ENCODE measurements at regions not wholly inside any gene's neighbourhood (a gene's known extent, or its start where the extent isn't known, plus 50 kb on each side); places are given as distances from the start of the nearest gene placed in this dataset.
"Not testable (repeated sequence)": the region's sequence is repeated elsewhere in the genome, so short reads cannot be mapped to it uniquely, and the experiment has no call there.

GRCh38 chr16:26700250-26700649, 366.5 kb upstream of the C16orf82 start:
- no peaks in the 10 kb centered on the region for H3K27me3 ChIP-seq (ENCODE audit: control insufficient read depth, insufficient read depth)
- WGBS, result 65% methylated on average over 1 of the region's 1 CpG
- H3K9me3 ChIP-seq (ENCODE audit: control insufficient read depth, low read length), result no peaks in the 10 kb centered on the region
- intact Hi-C loops (cut with DNase I), result no loop called here
- no peak overlapping the region for H3K27ac ChIP-seq (ENCODE audit: low read length)
- ATAC-seq (no peak), DNase-seq (no peak)
- H3K4me3 ChIP-seq (ENCODE audit: low read length), result no peak overlapping the region
- H3K4me1 ChIP-seq (ENCODE audit: control insufficient read depth, insufficient read depth, low read length), result no peaks in the 10 kb centered on the region

- H3K27ac ChIP-seq (ENCODE audit: low read length), result no peak overlapping the region
- no peaks in the 10 kb centered on the region for H3K27me3 ChIP-seq (ENCODE audit: control insufficient read depth, insufficient read depth)
- WGBS, result 90% methylated on average over 3 of the region's 3 CpGs
- H3K4me3 ChIP-seq (ENCODE audit: low read length), result no peak overlapping the region
- no peaks in the 10 kb centered on the region for H3K4me1 ChIP-seq (ENCODE audit: control insufficient read depth, insufficient read depth, low read length)
- no peaks in the 10 kb centered on the region for H3K9me3 ChIP-seq (ENCODE audit: control insufficient read depth, low read length)
- DNase-seq (no peak), ATAC-seq (no peak)
- intact Hi-C loops (cut with DNase I), result no loop called here
Observed at GRCh38 chr16:26701243-26701886, 365.4 kb upstream of the C16orf82 start.

GRCh38 chr16:26705346-26705745, 361.4 kb upstream of the C16orf82 start:
- DNase-seq, result no peak
- intact Hi-C loops (cut with DNase I), result no loop called here
- ATAC-seq, result no peak
- H3K9me3 ChIP-seq (ENCODE audit: control insufficient read depth, low read length), result no peaks in the 10 kb centered on the region
- H3K4me3 ChIP-seq (ENCODE audit: low read length), result no peak overlapping the region
- no peaks in the 10 kb centered on the region for H3K4me1 ChIP-seq (ENCODE audit: control insufficient read depth, insufficient read depth, low read length)
- H3K27ac ChIP-seq (ENCODE audit: low read length), result no peak overlapping the region
- WGBS, result 68% methylated on average over 1 of the region's 1 CpG
- H3K27me3 ChIP-seq (ENCODE audit: control insufficient read depth, insufficient read depth), result no peaks in the 10 kb centered on the region

GRCh38 chr16:26708428-26708827, 358.3 kb upstream of the C16orf82 start:
- Histone ChIP-seq H3K4me3 (ENCODE audit: low read length) (no peak overlapping the region), H3K4me1 (ENCODE audit: control insufficient read depth, insufficient read depth, low read length) (no peaks in the 10 kb centered on the region), H3K9me3 (ENCODE audit: control insufficient read depth, low read length) (no peaks in the 10 kb centered on the region), H3K27ac (ENCODE audit: low read length) (no peak overlapping the region), H3K27me3 (ENCODE audit: control insufficient read depth, insufficient read depth) (no peaks in the 10 kb centered on the region)
- 85% methylated on average over 2 of the region's 2 CpGs for WGBS
- DNase-seq (no peak), ATAC-seq (no peak)
- intact Hi-C loops (cut with DNase I), result no loop called here

- Histone ChIP-seq H3K4me1 (ENCODE audit: control insufficient read depth, insufficient read depth, low read length) (no peaks in the 10 kb centered on the region), H3K9me3 (ENCODE audit: control insufficient read depth, low read length) (no peaks in the 10 kb centered on the region), H3K4me3 (ENCODE audit: low read length) (no peak overlapping the region), H3K27ac (ENCODE audit: low read length) (no peak overlapping the region), H3K27me3 (ENCODE audit: control insufficient read depth, insufficient read depth) (no peaks in the 10 kb centered on the region)
- 65% methylated on average over 6 of the region's 6 CpGs for WGBS
- intact Hi-C loops (cut with DNase I), result no loop called here
- DNase-seq (no peak), ATAC-seq (no peak)
Observed at GRCh38 chr16:26709175-26709574, 357.6 kb upstream of the C16orf82 start.

- Histone ChIP-seq H3K4me3 (ENCODE audit: low read length) (no peak overlapping the region), H3K27me3 (ENCODE audit: control insufficient read depth, insufficient read depth) (no peaks in the 10 kb centered on the region), H3K9me3 (ENCODE audit: control insufficient read depth, low read length) (no peaks in the 10 kb centered on the region), H3K4me1 (ENCODE audit: control insufficient read depth, insufficient read depth, low read length) (no peaks in the 10 kb centered on the region), H3K27ac (ENCODE audit: low read length) (no peak overlapping the region)
- ATAC-seq, result no peak
- intact Hi-C loops (cut with DNase I), result no loop called here
- 80% methylated on average over 2 of the region's 2 CpGs for whole genome bisulfite sequencing
- DNase-seq, result no peak
Observed at GRCh38 chr16:26709754-26710153, 357.0 kb upstream of the C16orf82 start.

- Histone ChIP-seq H3K4me1 (ENCODE audit: control insufficient read depth, insufficient read depth, low read length) (no peaks in the 10 kb centered on the region), H3K27me3 (ENCODE audit: control insufficient read depth, insufficient read depth) (no peaks in the 10 kb centered on the region), H3K27ac (ENCODE audit: low read length) (no peak overlapping the region), H3K9me3 (ENCODE audit: control insufficient read depth, low read length) (no peaks in the 10 kb centered on the region), H3K4me3 (ENCODE audit: low read length) (no peak overlapping the region)
- ATAC-seq, result no peak
- DNase-seq, result no peak
- WGBS, result 36% methylated on average over 4 of the region's 4 CpGs
- intact Hi-C loops (cut with DNase I), result no loop called here
Observed at GRCh38 chr16:26710450-26710849, 356.3 kb upstream of the C16orf82 start.

- DNase-seq (no peak), ATAC-seq (no peak)
- Histone ChIP-seq H3K4me3 (ENCODE audit: low read length) (no peak overlapping the region), H3K4me1 (ENCODE audit: control insufficient read depth, insufficient read depth, low read length) (no peaks in the 10 kb centered on the region), H3K27ac (ENCODE audit: low read length) (no peak overlapping the region), H3K27me3 (ENCODE audit: control insufficient read depth, insufficient read depth) (no peaks in the 10 kb centered on the region), H3K9me3 (ENCODE audit: control insufficient read depth, low read length) (no peaks in the 10 kb centered on the region)
- 88% methylated on average over 6 of the region's 6 CpGs for WGBS
- intact Hi-C loops (cut with DNase I), result no loop called here
Observed at GRCh38 chr16:26712876-26713275, 353.9 kb upstream of the C16orf82 start.

- intact Hi-C loops (cut with DNase I), result no loop called here
- ATAC-seq (no peak), DNase-seq (no peak)
- H3K9me3 ChIP-seq (ENCODE audit: control insufficient read depth, low read length), result no peaks in the 10 kb centered on the region
- no peak overlapping the region for H3K27ac ChIP-seq (ENCODE audit: low read length)
- WGBS, result 87% methylated on average over 1 of the region's 1 CpG
- no peaks in the 10 kb centered on the region for H3K27me3 ChIP-seq (ENCODE audit: control insufficient read depth, insufficient read depth)
- H3K4me1 ChIP-seq (ENCODE audit: control insufficient read depth, insufficient read depth, low read length), result no peaks in the 10 kb centered on the region
- H3K4me3 ChIP-seq (ENCODE audit: low read length), result no peak overlapping the region
Observed at GRCh38 chr16:26715969-26716368, 350.8 kb upstream of the C16orf82 start.

- intact Hi-C loops (cut with DNase I), result no loop called here
- H3K27ac ChIP-seq (ENCODE audit: low read length), result no peak overlapping the region
- no peaks in the 10 kb centered on the region for H3K9me3 ChIP-seq (ENCODE audit: control insufficient read depth, low read length)
- H3K27me3 ChIP-seq (ENCODE audit: control insufficient read depth, insufficient read depth), result no peaks in the 10 kb centered on the region
- DNase-seq (no peak), ATAC-seq (no peak)
- 67% methylated on average over 5 of the region's 5 CpGs for WGBS
- no peaks in the 10 kb centered on the region for H3K4me1 ChIP-seq (ENCODE audit: control insufficient read depth, insufficient read depth, low read length)
- no peak overlapping the region for H3K4me3 ChIP-seq (ENCODE audit: low read length)
Observed at GRCh38 chr16:26717826-26718225, 348.9 kb upstream of the C16orf82 start.

- intact Hi-C loops (cut with DNase I), result no loop called here
- DNase-seq (no peak), ATAC-seq (no peak)
- Histone ChIP-seq H3K27me3 (ENCODE audit: control insufficient read depth, insufficient read depth) (no peaks in the 10 kb centered on the region), H3K4me3 (ENCODE audit: low read length) (no peak overlapping the region), H3K9me3 (ENCODE audit: control insufficient read depth, low read length) (no peaks in the 10 kb centered on the region), H3K27ac (ENCODE audit: low read length) (no peak overlapping the region), H3K4me1 (ENCODE audit: control insufficient read depth, insufficient read depth, low read length) (no peaks in the 10 kb centered on the region)
- 78% methylated on average over 6 of the region's 6 CpGs for WGBS
Observed at GRCh38 chr16:26721290-26721689, 345.4 kb upstream of the C16orf82 start.

- DNase-seq; ATAC-seq; intact Hi-C loops (cut with DNase I); H3K4me1 ChIP-seq (ENCODE audit: control insufficient read depth, insufficient read depth, low read length); H3K27me3 ChIP-seq (ENCODE audit: control insufficient read depth, insufficient read depth); H3K9me3 ChIP-seq (ENCODE audit: control insufficient read depth, low read length); H3K27ac ChIP-seq (ENCODE audit: low read length); H3K4me3 ChIP-seq (ENCODE audit: low read length): not testable (repeated sequence)
- 93% methylated on average over 3 of the region's 3 CpGs for WGBS
Observed at GRCh38 chr16:26721957-26722356, 344.8 kb upstream of the C16orf82 start.
